ENCODE measurements at regions not wholly inside any gene's neighbourhood (a gene's known extent, or its start where the extent isn't known, plus 50 kb on each side); places are given as distances from the start of the nearest gene placed in this dataset.

DNA sequence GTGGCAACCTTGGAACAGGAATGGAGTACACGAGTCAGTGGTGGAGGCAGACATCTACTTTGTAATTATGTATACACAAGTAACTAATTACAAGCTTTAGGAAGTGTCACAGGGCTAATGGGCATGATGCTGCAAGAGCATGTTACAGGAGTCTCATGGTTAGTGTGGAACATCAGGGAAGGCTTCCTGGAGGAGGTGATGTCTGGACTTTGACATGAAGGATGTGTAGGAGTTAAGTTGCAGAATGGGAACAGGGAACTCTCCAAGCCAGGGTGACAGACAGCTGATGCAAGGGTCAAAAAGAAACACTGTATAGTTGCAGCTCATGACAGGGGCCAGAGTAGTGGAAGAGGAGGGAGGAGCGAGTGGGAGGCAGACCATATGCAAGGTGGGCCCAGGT lies 483.8 kb upstream of the EEF2KMT start:
- TF ChIP-seq, protein P1, sequence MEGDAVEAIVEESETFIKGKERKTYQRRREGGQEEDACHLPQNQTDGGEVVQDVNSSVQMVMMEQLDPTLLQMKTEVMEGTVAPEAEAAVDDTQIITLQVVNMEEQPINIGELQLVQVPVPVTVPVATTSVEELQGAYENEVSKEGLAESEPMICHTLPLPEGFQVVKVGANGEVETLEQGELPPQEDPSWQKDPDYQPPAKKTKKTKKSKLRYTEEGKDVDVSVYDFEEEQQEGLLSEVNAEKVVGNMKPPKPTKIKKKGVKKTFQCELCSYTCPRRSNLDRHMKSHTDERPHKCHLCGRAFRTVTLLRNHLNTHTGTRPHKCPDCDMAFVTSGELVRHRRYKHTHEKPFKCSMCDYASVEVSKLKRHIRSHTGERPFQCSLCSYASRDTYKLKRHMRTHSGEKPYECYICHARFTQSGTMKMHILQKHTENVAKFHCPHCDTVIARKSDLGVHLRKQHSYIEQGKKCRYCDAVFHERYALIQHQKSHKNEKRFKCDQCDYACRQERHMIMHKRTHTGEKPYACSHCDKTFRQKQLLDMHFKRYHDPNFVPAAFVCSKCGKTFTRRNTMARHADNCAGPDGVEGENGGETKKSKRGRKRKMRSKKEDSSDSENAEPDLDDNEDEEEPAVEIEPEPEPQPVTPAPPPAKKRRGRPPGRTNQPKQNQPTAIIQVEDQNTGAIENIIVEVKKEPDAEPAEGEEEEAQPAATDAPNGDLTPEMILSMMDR (tag by site-specific recombination; IDR thresholded peaks at IDR 0.05), result no peak
- no peak for TF ChIP-seq ZNF112 (tag by site-specific recombination; IDR thresholded peaks at IDR 0.05)
- TF ChIP-seq, protein P2, sequence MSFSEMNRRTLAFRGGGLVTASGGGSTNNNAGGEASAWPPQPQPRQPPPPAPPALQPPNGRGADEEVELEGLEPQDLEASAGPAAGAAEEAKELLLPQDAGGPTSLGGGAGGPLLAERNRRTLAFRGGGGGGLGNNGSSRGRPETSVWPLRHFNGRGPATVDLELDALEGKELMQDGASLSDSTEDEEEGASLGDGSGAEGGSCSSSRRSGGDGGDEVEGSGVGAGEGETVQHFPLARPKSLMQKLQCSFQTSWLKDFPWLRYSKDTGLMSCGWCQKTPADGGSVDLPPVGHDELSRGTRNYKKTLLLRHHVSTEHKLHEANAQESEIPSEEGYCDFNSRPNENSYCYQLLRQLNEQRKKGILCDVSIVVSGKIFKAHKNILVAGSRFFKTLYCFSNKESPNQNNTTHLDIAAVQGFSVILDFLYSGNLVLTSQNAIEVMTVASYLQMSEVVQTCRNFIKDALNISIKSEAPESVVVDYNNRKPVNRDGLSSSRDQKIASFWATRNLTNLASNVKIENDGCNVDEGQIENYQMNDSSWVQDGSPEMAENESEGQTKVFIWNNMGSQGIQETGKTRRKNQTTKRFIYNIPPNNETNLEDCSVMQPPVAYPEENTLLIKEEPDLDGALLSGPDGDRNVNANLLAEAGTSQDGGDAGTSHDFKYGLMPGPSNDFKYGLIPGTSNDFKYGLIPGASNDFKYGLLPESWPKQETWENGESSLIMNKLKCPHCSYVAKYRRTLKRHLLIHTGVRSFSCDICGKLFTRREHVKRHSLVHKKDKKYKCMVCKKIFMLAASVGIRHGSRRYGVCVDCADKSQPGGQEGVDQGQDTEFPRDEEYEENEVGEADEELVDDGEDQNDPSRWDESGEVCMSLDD (tag by site-specific recombination; IDR thresholded peaks at IDR 0.05), result no peak
- TF ChIP-seq, protein P3, sequence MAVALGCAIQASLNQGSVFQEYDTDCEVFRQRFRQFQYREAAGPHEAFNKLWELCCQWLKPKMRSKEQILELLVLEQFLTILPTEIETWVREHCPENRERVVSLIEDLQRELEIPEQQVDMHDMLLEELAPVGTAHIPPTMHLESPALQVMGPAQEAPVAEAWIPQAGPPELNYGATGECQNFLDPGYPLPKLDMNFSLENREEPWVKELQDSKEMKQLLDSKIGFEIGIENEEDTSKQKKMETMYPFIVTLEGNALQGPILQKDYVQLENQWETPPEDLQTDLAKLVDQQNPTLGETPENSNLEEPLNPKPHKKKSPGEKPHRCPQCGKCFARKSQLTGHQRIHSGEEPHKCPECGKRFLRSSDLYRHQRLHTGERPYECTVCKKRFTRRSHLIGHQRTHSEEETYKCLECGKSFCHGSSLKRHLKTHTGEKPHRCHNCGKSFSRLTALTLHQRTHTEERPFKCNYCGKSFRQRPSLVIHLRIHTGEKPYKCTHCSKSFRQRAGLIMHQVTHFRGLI (tag by site-specific recombination; IDR thresholded peaks at IDR 0.05), result no peak
- TF ChIP-seq, protein P4, sequence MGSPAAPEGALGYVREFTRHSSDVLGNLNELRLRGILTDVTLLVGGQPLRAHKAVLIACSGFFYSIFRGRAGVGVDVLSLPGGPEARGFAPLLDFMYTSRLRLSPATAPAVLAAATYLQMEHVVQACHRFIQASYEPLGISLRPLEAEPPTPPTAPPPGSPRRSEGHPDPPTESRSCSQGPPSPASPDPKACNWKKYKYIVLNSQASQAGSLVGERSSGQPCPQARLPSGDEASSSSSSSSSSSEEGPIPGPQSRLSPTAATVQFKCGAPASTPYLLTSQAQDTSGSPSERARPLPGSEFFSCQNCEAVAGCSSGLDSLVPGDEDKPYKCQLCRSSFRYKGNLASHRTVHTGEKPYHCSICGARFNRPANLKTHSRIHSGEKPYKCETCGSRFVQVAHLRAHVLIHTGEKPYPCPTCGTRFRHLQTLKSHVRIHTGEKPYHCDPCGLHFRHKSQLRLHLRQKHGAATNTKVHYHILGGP (tag by site-specific recombination; IDR thresholded peaks at IDR 0.05), result no peak
- TF ChIP-seq, protein P5, sequence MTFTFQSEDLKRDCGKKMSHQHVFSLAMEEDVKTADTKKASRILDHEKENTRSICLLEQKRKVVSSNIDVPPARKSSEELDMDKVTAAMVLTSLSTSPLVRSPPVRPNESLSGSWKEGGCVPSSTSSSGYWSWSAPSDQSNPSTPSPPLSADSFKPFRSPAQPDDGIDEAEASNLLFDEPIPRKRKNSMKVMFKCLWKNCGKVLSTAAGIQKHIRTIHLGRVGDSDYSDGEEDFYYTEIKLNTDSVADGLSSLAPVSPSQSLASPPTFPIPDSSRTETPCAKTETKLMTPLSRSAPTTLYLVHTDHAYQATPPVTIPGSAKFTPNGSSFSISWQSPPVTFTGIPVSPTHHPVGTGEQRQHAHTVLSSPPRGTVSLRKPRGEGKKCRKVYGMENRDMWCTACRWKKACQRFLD (tag by site-specific recombination; IDR thresholded peaks at IDR 0.05), result no peak
- TF ChIP-seq, protein P6, sequence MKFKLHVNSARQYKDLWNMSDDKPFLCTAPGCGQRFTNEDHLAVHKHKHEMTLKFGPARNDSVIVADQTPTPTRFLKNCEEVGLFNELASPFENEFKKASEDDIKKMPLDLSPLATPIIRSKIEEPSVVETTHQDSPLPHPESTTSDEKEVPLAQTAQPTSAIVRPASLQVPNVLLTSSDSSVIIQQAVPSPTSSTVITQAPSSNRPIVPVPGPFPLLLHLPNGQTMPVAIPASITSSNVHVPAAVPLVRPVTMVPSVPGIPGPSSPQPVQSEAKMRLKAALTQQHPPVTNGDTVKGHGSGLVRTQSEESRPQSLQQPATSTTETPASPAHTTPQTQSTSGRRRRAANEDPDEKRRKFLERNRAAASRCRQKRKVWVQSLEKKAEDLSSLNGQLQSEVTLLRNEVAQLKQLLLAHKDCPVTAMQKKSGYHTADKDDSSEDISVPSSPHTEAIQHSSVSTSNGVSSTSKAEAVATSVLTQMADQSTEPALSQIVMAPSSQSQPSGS (tag by site-specific recombination; IDR thresholded peaks at IDR 0.05; ENCODE audit: low read depth), result no peak
- no peak for TF ChIP-seq ZNF501 (tag by site-specific recombination; IDR thresholded peaks at IDR 0.05)
- TF ChIP-seq, protein P7, sequence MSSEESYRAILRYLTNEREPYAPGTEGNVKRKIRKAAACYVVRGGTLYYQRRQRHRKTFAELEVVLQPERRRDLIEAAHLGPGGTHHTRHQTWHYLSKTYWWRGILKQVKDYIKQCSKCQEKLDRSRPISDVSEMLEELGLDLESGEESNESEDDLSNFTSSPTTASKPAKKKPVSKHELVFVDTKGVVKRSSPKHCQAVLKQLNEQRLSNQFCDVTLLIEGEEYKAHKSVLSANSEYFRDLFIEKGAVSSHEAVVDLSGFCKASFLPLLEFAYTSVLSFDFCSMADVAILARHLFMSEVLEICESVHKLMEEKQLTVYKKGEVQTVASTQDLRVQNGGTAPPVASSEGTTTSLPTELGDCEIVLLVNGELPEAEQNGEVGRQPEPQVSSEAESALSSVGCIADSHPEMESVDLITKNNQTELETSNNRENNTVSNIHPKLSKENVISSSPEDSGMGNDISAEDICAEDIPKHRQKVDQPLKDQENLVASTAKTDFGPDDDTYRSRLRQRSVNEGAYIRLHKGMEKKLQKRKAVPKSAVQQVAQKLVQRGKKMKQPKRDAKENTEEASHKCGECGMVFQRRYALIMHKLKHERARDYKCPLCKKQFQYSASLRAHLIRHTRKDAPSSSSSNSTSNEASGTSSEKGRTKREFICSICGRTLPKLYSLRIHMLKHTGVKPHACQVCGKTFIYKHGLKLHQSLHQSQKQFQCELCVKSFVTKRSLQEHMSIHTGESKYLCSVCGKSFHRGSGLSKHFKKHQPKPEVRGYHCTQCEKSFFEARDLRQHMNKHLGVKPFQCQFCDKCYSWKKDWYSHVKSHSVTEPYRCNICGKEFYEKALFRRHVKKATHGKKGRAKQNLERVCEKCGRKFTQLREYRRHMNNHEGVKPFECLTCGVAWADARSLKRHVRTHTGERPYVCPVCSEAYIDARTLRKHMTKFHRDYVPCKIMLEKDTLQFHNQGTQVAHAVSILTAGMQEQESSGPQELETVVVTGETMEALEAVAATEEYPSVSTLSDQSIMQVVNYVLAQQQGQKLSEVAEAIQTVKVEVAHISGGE (tag by site-specific recombination; conservative IDR thresholded peaks at IDR 0.05; ENCODE audit: low read depth), result no peak
- no peak for TF ChIP-seq ZNF768 (tag by site-specific recombination; IDR thresholded peaks at IDR 0.05)
- TF ChIP-seq ZBTB7A (tag by site-specific recombination; IDR thresholded peaks at IDR 0.05; ENCODE audit: low read depth), result no peak
- no peak for TF ChIP-seq MEIS1 (CRISPR knock-in tag; IDR thresholded peaks at IDR 0.05; ENCODE audit: borderline replicate concordance)
- no peak for TF ChIP-seq ZEB2 (tag by site-specific recombination; IDR thresholded peaks at IDR 0.05)
- TF ChIP-seq ZNF558 (tag by site-specific recombination; IDR thresholded peaks at IDR 0.05), result no peak

All from HEK293 (cell line).